PFSK-1 (cell line): ENCODE measurements at regions not wholly inside any gene's neighbourhood (a gene's known extent, or its start where the extent isn't known, plus 50 kb on each side); places are given as distances from the start of the nearest gene placed in this dataset.
A peak's percentile ranks its signal among the peaks of the same experiment; 100 is the strongest.

Experiments
- FOXP2 ChIP-seq: optimal IDR thresholded peaks from 2 replicates; pipeline ENCODE3; 2011; ENCODE audit warnings: borderline replicate concordance, control low read depth, inconsistent platforms; ENCODE audit not compliant: insufficient read depth; ENCODE audit errors: extremely low read length, extremely low read depth
- POLR2AphosphoS5 ChIP-seq: IDR thresholded peaks from 2 replicates; pipeline ENCODE4 v1.6.1; 2012; ENCODE audit warnings: low read depth, mild to moderate bottlenecking, control low read depth, low read length, moderate library complexity
- REST ChIP-seq, 2 experiments: IDR thresholded peaks; 2 replicates each; pipeline versions ENCODE4 v1.6.1 to v1.8.0; 2011 to 2012; ENCODE audit warnings: low read depth in 2 of 2, low read length in 2 of 2, control low read depth in 1 of 2, inconsistent platforms in 1 of 2, mild to moderate bottlenecking in 1 of 2, moderate library complexity in 1 of 2; ENCODE audit not compliant: insufficient read depth in 1 of 2
- SIN3A ChIP-seq: IDR thresholded peaks from 2 replicates; pipeline ENCODE4 v1.6.1; 2012; ENCODE audit warnings: mild to moderate bottlenecking, low read length, moderate library complexity, borderline replicate concordance; ENCODE audit not compliant: insufficient read depth
- TAF1 ChIP-seq: IDR thresholded peaks from 2 replicates; pipeline ENCODE4 v1.6.1; 2012; ENCODE audit warnings: low read length, control low read depth, borderline replicate concordance; ENCODE audit not compliant: insufficient read depth

GRCh38 chr11:133778161-133778560, 67.2 kb downstream of the SPATA19 start:
- no peak for TF ChIP-seq TAF1
- TF ChIP-seq REST (IDR thresholded peaks at IDR 0.05; ENCODE audit: insufficient read depth in 1 of 2, low read depth in 2 of 2, low read length in 2 of 2) = 0 out of 4 replicates have a peak, but pooled peaks of 1 of the 2 experiments have one; percentile 12
- TF ChIP-seq SIN3A = no peak

GRCh38 chr11:133776671-133777367, 68.5 kb downstream of the SPATA19 start:
- TF ChIP-seq REST (IDR thresholded peaks at IDR 0.05; ENCODE audit: insufficient read depth in 1 of 2, low read depth in 2 of 2, low read length in 2 of 2) (no peak), FOXP2 (no peak), POLR2AphosphoS5 (no peak), TAF1 (no peak), SIN3A (no peak)

- no peak for TF ChIP-seq FOXP2
- TF ChIP-seq REST (IDR thresholded peaks at IDR 0.05; ENCODE audit: insufficient read depth in 1 of 2, low read depth in 2 of 2, low read length in 2 of 2) = no peak
- no peak for TF ChIP-seq POLR2AphosphoS5
- TF ChIP-seq TAF1 = no peak
- TF ChIP-seq SIN3A = no peak
Observed at GRCh38 chr11:133762538-133762937, 82.8 kb downstream of the SPATA19 start.

GRCh38 chr11:133753150-133753549, 92.2 kb downstream of the SPATA19 start:
- TF ChIP-seq POLR2AphosphoS5 (no peak), REST (IDR thresholded peaks at IDR 0.05; ENCODE audit: insufficient read depth in 1 of 2, low read depth in 2 of 2, low read length in 2 of 2) (no peak), TAF1 (no peak), SIN3A (no peak), FOXP2 (no peak)
